ENCODE measurements at regions not wholly inside any gene's neighbourhood (a gene's known extent, or its start where the extent isn't known, plus 50 kb on each side); places are given as distances from the start of the nearest gene placed in this dataset.

- Histone ChIP-seq H4K20me1 (replicated peaks; ENCODE audit: control insufficient read depth, insufficient read depth, low read length) (no peaks in the 10 kb centered on the region), H2AFZ (ENCODE audit: low read depth, low read length) (no peak overlapping the region), H3K79me2 (ENCODE audit: control insufficient read depth, insufficient read depth, low read length) (no peaks in the 10 kb centered on the region), H3K9me3 (replicated peaks; ENCODE audit: control insufficient read depth, insufficient read depth, low read depth, low read length) (no peaks in the 10 kb centered on the region), H3K4me1 (replicated peaks in 1 of 2; ENCODE audit: control insufficient read depth in 2 of 2, insufficient read depth in 2 of 2, low read length in 2 of 2) (no peaks in the 10 kb centered on the region), H3K27me3 (ENCODE audit: control insufficient read depth in 2 of 2, insufficient read depth in 2 of 2, low read length in 2 of 2) (no peaks in the 10 kb centered on the region), H3K9ac (ENCODE audit: insufficient read depth in 1 of 2, low read depth in 2 of 2, low read length in 2 of 2) (no peak overlapping the region), H3K36me3 (ENCODE audit: control insufficient read depth, insufficient read depth, low read length) (no peaks in the 10 kb centered on the region), H3K4me3 (no peak overlapping the region), H3K27ac (ENCODE audit: extremely low read depth, low read depth, low read length) (no peak overlapping the region), H3K9me1 (ENCODE audit: control insufficient read depth, insufficient read depth, low read length) (no peaks in the 10 kb centered on the region), H3K4me2 (ENCODE audit: insufficient read depth, low read length) (no peak overlapping the region)
- ChIA-PET POLR2A (no interaction called here), CTCF (ENCODE audit: low intra/inter-chr PET ratio) (no interaction called here)
- ATAC-seq (no peak), DNase-seq (ENCODE audit: extremely low read depth in 1 of 4, low spot score in 3 of 4) (no peak), FAIRE-seq (no peak)
- no TSS peak for BruUV-seq (replicated peaks)
- intact Hi-C loops (cut with micrococcal nuclease) (no loop called here), in situ Hi-C loops (cut with MboI) (no loop called here)
- TF ChIP-seq ZNF436 (CRISPR knock-in tag; IDR thresholded peaks at IDR 0.05) (no peak), ZNF699 (CRISPR knock-in tag; IDR thresholded peaks at IDR 0.05; ENCODE audit: insufficient replicate concordance) (no peak), SIRT6 (IDR thresholded peaks at IDR 0.05; ENCODE audit: low read depth, low read length) (no peak), SNRNP70 (optimal IDR thresholded peaks at IDR 0.05; ENCODE audit: low read depth, low read length) (no peak), ZC3H4 (CRISPR knock-in tag; IDR thresholded peaks at IDR 0.05; ENCODE audit: borderline replicate concordance) (no peak), ESRRA (IDR thresholded peaks at IDR 0.05; ENCODE audit: borderline replicate concordance, low read depth) (no peak), JUND (IDR thresholded peaks at IDR 0.05; ENCODE audit: borderline replicate concordance, low read depth, low read length) (no peak), JUND (tag; IDR thresholded peaks at IDR 0.05; ENCODE audit: borderline replicate concordance, low read depth, low read length) (no peak), NCOA2 (IDR thresholded peaks at IDR 0.05; ENCODE audit: partially characterized antibody in 2 of 2) (no peak), BHLHE40 (IDR thresholded peaks at IDR 0.05; ENCODE audit: low read length) (no peak), CTCFL (IDR thresholded peaks at IDR 0.05; ENCODE audit: borderline replicate concordance, insufficient read depth, low read depth, low read length, poor library complexity, severe bottlenecking) (no peak), RBM34 (IDR thresholded peaks at IDR 0.05; ENCODE audit: borderline replicate concordance, insufficient read depth, low read length) (no peak), RFX1 (IDR thresholded peaks at IDR 0.05) (no peak)
- TF ChIP-seq, protein P1, sequence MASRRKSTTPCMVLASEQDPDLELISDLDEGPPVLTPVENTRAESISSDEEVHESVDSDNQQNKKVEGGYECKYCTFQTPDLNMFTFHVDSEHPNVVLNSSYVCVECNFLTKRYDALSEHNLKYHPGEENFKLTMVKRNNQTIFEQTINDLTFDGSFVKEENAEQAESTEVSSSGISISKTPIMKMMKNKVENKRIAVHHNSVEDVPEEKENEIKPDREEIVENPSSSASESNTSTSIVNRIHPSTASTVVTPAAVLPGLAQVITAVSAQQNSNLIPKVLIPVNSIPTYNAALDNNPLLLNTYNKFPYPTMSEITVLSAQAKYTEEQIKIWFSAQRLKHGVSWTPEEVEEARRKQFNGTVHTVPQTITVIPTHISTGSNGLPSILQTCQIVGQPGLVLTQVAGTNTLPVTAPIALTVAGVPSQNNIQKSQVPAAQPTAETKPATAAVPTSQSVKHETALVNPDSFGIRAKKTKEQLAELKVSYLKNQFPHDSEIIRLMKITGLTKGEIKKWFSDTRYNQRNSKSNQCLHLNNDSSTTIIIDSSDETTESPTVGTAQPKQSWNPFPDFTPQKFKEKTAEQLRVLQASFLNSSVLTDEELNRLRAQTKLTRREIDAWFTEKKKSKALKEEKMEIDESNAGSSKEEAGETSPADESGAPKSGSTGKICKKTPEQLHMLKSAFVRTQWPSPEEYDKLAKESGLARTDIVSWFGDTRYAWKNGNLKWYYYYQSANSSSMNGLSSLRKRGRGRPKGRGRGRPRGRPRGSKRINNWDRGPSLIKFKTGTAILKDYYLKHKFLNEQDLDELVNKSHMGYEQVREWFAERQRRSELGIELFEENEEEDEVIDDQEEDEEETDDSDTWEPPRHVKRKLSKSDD (conservative IDR thresholded peaks at IDR 0.05; ENCODE audit: low read length): no peak
- TF ChIP-seq, protein P2, sequence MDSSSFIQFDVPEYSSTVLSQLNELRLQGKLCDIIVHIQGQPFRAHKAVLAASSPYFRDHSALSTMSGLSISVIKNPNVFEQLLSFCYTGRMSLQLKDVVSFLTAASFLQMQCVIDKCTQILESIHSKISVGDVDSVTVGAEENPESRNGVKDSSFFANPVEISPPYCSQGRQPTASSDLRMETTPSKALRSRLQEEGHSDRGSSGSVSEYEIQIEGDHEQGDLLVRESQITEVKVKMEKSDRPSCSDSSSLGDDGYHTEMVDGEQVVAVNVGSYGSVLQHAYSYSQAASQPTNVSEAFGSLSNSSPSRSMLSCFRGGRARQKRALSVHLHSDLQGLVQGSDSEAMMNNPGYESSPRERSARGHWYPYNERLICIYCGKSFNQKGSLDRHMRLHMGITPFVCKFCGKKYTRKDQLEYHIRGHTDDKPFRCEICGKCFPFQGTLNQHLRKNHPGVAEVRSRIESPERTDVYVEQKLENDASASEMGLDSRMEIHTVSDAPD (CRISPR knock-in tag; IDR thresholded peaks at IDR 0.05): no peak
- TF ChIP-seq, protein P3, sequence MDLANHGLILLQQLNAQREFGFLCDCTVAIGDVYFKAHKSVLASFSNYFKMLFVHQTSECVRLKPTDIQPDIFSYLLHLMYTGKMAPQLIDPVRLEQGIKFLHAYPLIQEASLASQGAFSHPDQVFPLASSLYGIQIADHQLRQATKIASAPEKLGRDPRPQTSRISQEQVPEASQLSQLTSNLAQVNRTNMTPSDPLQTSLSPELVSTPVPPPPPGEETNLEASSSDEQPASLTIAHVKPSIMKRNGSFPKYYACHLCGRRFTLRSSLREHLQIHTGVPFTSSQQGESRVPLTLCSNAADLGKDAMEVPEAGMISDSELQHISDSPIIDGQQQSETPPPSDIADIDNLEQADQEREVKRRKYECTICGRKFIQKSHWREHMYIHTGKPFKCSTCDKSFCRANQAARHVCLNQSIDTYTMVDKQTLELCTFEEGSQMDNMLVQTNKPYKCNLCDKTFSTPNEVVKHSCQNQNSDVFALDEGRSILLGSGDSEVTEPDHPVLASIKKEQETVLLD (IDR thresholded peaks at IDR 0.05): no peak
- WGBS (ENCODE audit: insufficient coverage, low coverage, missing lambda C conversion rate): 0% methylated on average over 4 of the region's 4 CpGs
These were observed 155.1 kb downstream of the CCDC59 start for GRCh38 chr12:82203086-82203485.

Data from K562 (cell line).